K562 (cell line): ENCODE measurements at regions not wholly inside any gene's neighbourhood (a gene's known extent, or its start where the extent isn't known, plus 50 kb on each side); places are given as distances from the start of the nearest gene placed in this dataset.

Experiments
- CHD4 ChIP-seq: fragments of 200-600 bp; sonication (generic); IDR thresholded peaks from 3 replicates; pipeline ENCODE4 v1.6.1; 2012; ENCODE audit warnings: low read depth, mild to moderate bottlenecking, mixed read lengths, low read length, inconsistent platforms; ENCODE audit not compliant: insufficient read depth, insufficient replicate concordance, poor library complexity, severe bottlenecking
- CREM ChIP-seq: IDR thresholded peaks from 2 replicates; pipeline ENCODE4 v1.6.1; 2014; ENCODE audit warnings: antibody characterized with exemption, low read depth
- CUX1 ChIP-seq: fragments of 200-800 bp; sonication (Bioruptor generic); IDR thresholded peaks from 2 replicates; pipeline ENCODE4 v1.6.1; 2016; ENCODE audit warnings: missing genetic modification characterization, missing compliant biosample characterization
- ELK3 ChIP-seq: fragments of 450-650 bp; formaldehyde crosslinking; IDR thresholded peaks from 2 replicates; pipeline ENCODE4 v1.4.0; 2020; ENCODE audit warnings: mild to moderate bottlenecking
- HBP1 ChIP-seq: fragments of 450-650 bp; formaldehyde crosslinking; IDR thresholded peaks from 2 replicates; pipeline ENCODE4 v1.4.0; 2022; ENCODE audit warnings: missing genetic modification characterization
- HNRNPLL ChIP-seq: fragments of 200-400 bp; formaldehyde crosslinking; IDR thresholded peaks from 2 replicates; pipeline ENCODE4 v1.6.1; 2017; ENCODE audit warnings: low read length, low read depth, mild to moderate bottlenecking; ENCODE audit not compliant: poor library complexity, severe bottlenecking
- LEF1 ChIP-seq: fragments of 450-650 bp; IDR thresholded peaks from 2 replicates; pipeline ENCODE4 v1.6.1; 2016; ENCODE audit warnings: mild to moderate bottlenecking
- NFATC3 ChIP-seq: fragments of 450-650 bp; IDR thresholded peaks from 2 replicates; pipeline ENCODE4 v1.6.1; 2017; ENCODE audit warnings: mild to moderate bottlenecking
- NR0B1 ChIP-seq: fragments of 450-650 bp; IDR thresholded peaks from one replicate; pipeline ENCODE4 v1.6.1; 2018; ENCODE audit warnings: mild to moderate bottlenecking, moderate library complexity; ENCODE audit not compliant: partially characterized antibody
- NR2F6 ChIP-seq: fragments of 450-650 bp; formaldehyde crosslinking; IDR thresholded peaks from 2 replicates; pipeline ENCODE4 v1.4.0; 2020; ENCODE audit warnings: mild to moderate bottlenecking
- POLR2AphosphoS2 ChIP-seq: IDR thresholded peaks from 2 replicates; pipeline ENCODE4 v1.6.1; 2012; ENCODE audit warnings: low read length, improper control_type of control experiment
- TEAD4 ChIP-seq, 2 experiments: sonication (generic) in 1 of 2; formaldehyde crosslinking in 1 of 2; IDR thresholded peaks; 2 replicates each; pipeline versions ENCODE4 v1.6.1 to v1.8.0; 2012 to 2022; ENCODE audit warnings: borderline replicate concordance in 1 of 2, inconsistent platforms in 1 of 2, low read length in 1 of 2, mild to moderate bottlenecking in 1 of 2, missing genetic modification reagents in 1 of 2
- ZBTB26 ChIP-seq: fragments of 450-650 bp; formaldehyde crosslinking; IDR thresholded peaks from 2 replicates; pipeline ENCODE4 v1.4.0; 2022; ENCODE audit warnings: missing genetic modification characterization
- ZNF165 ChIP-seq: fragments of 250-450 bp; sonication (Bioruptor Pico); IDR thresholded peaks from 2 replicates; pipeline ENCODE4 v1.4.0; 2020; ENCODE audit warnings: borderline replicate concordance
- ZNF197 ChIP-seq: fragments of 200-800 bp; sonication (Bioruptor generic); IDR thresholded peaks from 2 replicates; pipeline ENCODE4 v1.6.1; 2016; ENCODE audit warnings: low read depth, missing genetic modification characterization, missing compliant biosample characterization

GRCh38 chr16:85528528-85529387 lies 84.4 kb upstream of the GSE1 start (continued):
- peak; percentile 76 for TF ChIP-seq CUX1
- TF ChIP-seq HNRNPLL, result no peak
- peak; percentile 95 for TF ChIP-seq CHD4
- no peak for TF ChIP-seq POLR2AphosphoS2
- TF ChIP-seq TEAD4 (IDR thresholded peaks at IDR 0.05; ENCODE audit: low read length), result no peak
- TF ChIP-seq TEAD4 (CRISPR knock-in tag; IDR thresholded peaks at IDR 0.05; ENCODE audit: borderline replicate concordance), result no peak
- TF ChIP-seq ELK3, result no peak
- no peak for TF ChIP-seq CREM
- no peak for TF ChIP-seq NR2F6 (CRISPR knock-in tag)
- TF ChIP-seq HBP1 (CRISPR knock-in tag), result no peak
- TF ChIP-seq ZBTB26 (CRISPR knock-in tag), result peak; percentile 61; the same call in 1 of the 2 replicates
- no peak for TF ChIP-seq ZNF165 (CRISPR knock-in tag)
- no peak for TF ChIP-seq NR0B1
- TF ChIP-seq ZNF197 (CRISPR knock-in tag), result 0 out of 2 replicates have a peak, but pooled peaks have one; percentile 74
- no peak for TF ChIP-seq NFATC3
- no peak for TF ChIP-seq LEF1
